ENCODE measurements at regions not wholly inside any gene's neighbourhood (a gene's known extent, or its start where the extent isn't known, plus 50 kb on each side); places are given as distances from the start of the nearest gene placed in this dataset.

DNA sequence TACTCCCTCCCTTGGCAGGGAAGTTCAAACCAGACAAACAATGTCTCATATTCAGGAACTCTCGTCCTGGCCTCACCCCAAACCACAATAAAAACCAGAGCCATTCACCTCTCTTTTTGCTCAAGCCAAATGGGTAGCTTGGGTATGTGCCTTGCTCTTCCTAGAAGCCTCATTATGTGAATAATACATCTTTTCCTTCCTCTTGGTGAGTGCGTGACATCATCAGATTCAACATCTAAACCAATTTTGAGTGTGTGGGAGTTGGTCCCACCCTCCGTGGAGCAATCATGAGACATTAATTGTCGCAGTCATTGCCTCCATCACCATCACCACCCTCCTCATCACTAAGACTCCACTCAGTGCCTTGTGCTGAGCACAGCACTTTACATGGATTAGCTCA lies 482.9 kb downstream of the PTPRU start:
- H3K9me3 Mint-ChIP-seq (ENCODE audit: unreplicated experiment) = peaks cover 13% of the 10 kb centered on the region
- CTCF ChIA-PET = no interaction called here
- TF ChIP-seq, protein P1, sequence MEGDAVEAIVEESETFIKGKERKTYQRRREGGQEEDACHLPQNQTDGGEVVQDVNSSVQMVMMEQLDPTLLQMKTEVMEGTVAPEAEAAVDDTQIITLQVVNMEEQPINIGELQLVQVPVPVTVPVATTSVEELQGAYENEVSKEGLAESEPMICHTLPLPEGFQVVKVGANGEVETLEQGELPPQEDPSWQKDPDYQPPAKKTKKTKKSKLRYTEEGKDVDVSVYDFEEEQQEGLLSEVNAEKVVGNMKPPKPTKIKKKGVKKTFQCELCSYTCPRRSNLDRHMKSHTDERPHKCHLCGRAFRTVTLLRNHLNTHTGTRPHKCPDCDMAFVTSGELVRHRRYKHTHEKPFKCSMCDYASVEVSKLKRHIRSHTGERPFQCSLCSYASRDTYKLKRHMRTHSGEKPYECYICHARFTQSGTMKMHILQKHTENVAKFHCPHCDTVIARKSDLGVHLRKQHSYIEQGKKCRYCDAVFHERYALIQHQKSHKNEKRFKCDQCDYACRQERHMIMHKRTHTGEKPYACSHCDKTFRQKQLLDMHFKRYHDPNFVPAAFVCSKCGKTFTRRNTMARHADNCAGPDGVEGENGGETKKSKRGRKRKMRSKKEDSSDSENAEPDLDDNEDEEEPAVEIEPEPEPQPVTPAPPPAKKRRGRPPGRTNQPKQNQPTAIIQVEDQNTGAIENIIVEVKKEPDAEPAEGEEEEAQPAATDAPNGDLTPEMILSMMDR (IDR thresholded peaks at IDR 0.05; ENCODE audit: insufficient read depth in 1 of 2, low read depth in 1 of 2, low read length in 1 of 2, severe bottlenecking in 1 of 2, unreplicated experiment in 1 of 2) = no peak

DNA sequence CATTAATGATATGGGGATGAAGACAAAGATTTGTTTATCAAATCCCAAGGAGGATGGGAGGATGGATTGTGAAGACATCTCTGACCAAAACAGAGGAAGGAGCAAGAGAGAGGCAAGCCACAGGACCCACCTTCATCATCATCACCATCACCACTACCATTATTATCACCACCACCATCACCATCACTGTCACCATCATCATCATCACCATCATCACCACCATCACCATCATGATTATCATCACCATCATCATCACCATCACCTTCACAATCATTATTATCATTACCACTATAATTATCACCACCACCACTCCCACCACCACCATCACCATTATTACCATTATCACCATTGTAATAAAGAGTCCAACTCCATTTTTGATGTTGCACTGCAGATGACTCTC lies 482.5 kb downstream of the PTPRU start:
- H3K4me1 ChIP-seq = no peaks in the 10 kb centered on the region
- no peaks in the 10 kb centered on the region for H3K4me1 Mint-ChIP-seq (ENCODE audit: low read depth, unreplicated experiment)
- H3K36me3 Mint-ChIP-seq (ENCODE audit: insufficient read depth, unreplicated experiment) = no peaks in the 10 kb centered on the region
- no peak overlapping the region for H3K4me3 ChIP-seq (ENCODE audit: low read depth, low read length)
- no peak overlapping the region for H3K27ac Mint-ChIP-seq (ENCODE audit: unreplicated experiment)
- no peaks in the 10 kb centered on the region for H3K27me3 Mint-ChIP-seq (ENCODE audit: insufficient read depth, unreplicated experiment)
- TF ChIP-seq, protein P1 (IDR thresholded peaks at IDR 0.05; ENCODE audit: insufficient read depth in 1 of 2, low read depth in 1 of 2, low read length in 1 of 2, severe bottlenecking in 1 of 2, unreplicated experiment in 1 of 2) = no peak
- no peaks in the 10 kb centered on the region for H3K9me3 ChIP-seq
- H3K4me3 Mint-ChIP-seq (ENCODE audit: unreplicated experiment) = no peak overlapping the region
- no peaks in the 10 kb centered on the region for H3K27me3 ChIP-seq (replicated peaks; ENCODE audit: control insufficient read depth, insufficient read depth, low read length)
- H3K9me3 Mint-ChIP-seq (ENCODE audit: unreplicated experiment) = peaks cover 13% of the 10 kb centered on the region
- no peak for DNase-seq
- ChIA-PET POLR2A (no interaction called here), CTCF (no interaction called here)
- intact Hi-C loops (cut with micrococcal nuclease; ENCODE audit: unreplicated experiment) = no loop called here
- no TSS peak for BruUV-seq (replicated peaks)
- H3K36me3 ChIP-seq (ENCODE audit: control insufficient read depth, insufficient read depth, low read length) = no peaks in the 10 kb centered on the region

More for the DNA sequence above, 482.9 kb downstream of the PTPRU start:
- intact Hi-C loops (cut with micrococcal nuclease; ENCODE audit: unreplicated experiment) = no loop called here
- BruUV-seq (replicated peaks) = no TSS peak
- H3K4me1 Mint-ChIP-seq (ENCODE audit: low read depth, unreplicated experiment) = no peaks in the 10 kb centered on the region
- H3K4me3 Mint-ChIP-seq (ENCODE audit: unreplicated experiment) = no peak overlapping the region
- no peak for DNase-seq
- no peak overlapping the region for H3K27ac Mint-ChIP-seq (ENCODE audit: unreplicated experiment)
- H3K4me3 ChIP-seq (ENCODE audit: low read depth, low read length) = no peak overlapping the region
- no peaks in the 10 kb centered on the region for H3K27me3 ChIP-seq (replicated peaks; ENCODE audit: control insufficient read depth, insufficient read depth, low read length)
- no peaks in the 10 kb centered on the region for H3K36me3 Mint-ChIP-seq (ENCODE audit: insufficient read depth, unreplicated experiment)
- POLR2A ChIA-PET = no interaction called here
- H3K36me3 ChIP-seq (ENCODE audit: control insufficient read depth, insufficient read depth, low read length) = no peaks in the 10 kb centered on the region
- no peaks in the 10 kb centered on the region for H3K4me1 ChIP-seq
- H3K27me3 Mint-ChIP-seq (ENCODE audit: insufficient read depth, unreplicated experiment) = no peaks in the 10 kb centered on the region
- no peaks in the 10 kb centered on the region for H3K9me3 ChIP-seq

DNA sequence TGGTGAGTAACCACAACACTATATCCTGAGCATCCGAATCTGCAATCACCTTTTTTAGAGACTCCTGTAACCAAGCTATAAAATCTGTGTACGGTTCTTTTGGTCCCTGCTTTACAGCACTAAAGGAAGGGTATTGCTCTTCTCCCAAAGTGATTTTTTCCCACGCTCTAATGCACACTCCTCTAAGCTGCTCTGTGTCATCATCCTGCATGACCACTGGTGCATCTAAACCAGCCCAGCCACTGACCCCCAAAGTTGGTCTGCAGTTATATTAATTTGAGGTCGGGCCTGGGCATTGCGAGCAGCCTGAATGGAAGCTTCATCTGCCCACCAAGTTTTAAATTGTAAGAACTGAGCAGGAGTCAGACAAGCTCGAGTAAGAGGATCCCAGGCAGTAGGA lies 480.0 kb downstream of the PTPRU start:
- Histone ChIP-seq H3K4me1 (no peaks in the 10 kb centered on the region), H3K36me3 (ENCODE audit: control insufficient read depth, insufficient read depth, low read length) (no peaks in the 10 kb centered on the region), H3K27me3 (replicated peaks; ENCODE audit: control insufficient read depth, insufficient read depth, low read length) (no peaks in the 10 kb centered on the region), H3K9me3 (no peaks in the 10 kb centered on the region), H3K4me3 (ENCODE audit: low read depth, low read length) (no peak overlapping the region)
- peaks cover 2% of the 10 kb centered on the region for H3K27me3 Mint-ChIP-seq (ENCODE audit: insufficient read depth, unreplicated experiment)
- no peak overlapping the region for H3K27ac Mint-ChIP-seq (ENCODE audit: unreplicated experiment)
- no peak overlapping the region for H3K4me3 Mint-ChIP-seq (ENCODE audit: unreplicated experiment)
- no peaks in the 10 kb centered on the region for H3K4me1 Mint-ChIP-seq (ENCODE audit: low read depth, unreplicated experiment)
- CTCF ChIA-PET = no interaction called here
- no peaks in the 10 kb centered on the region for H3K36me3 Mint-ChIP-seq (ENCODE audit: insufficient read depth, unreplicated experiment)
- peaks cover 13% of the 10 kb centered on the region for H3K9me3 Mint-ChIP-seq (ENCODE audit: unreplicated experiment)
- intact Hi-C loops (cut with micrococcal nuclease; ENCODE audit: unreplicated experiment) = no loop called here
- TF ChIP-seq, protein P1 (IDR thresholded peaks at IDR 0.05; ENCODE audit: insufficient read depth in 1 of 2, low read depth in 1 of 2, low read length in 1 of 2, severe bottlenecking in 1 of 2, unreplicated experiment in 1 of 2) = no peak
- BruUV-seq (replicated peaks) = no TSS peak
- POLR2A ChIA-PET = no interaction called here
- no peak for DNase-seq
